Esophagus squamous epithelium (tissue), 4 donors: ENCODE measurements at regions not wholly inside any gene's neighbourhood (a gene's known extent, or its start where the extent isn't known, plus 50 kb on each side); places are given as distances from the start of the nearest gene placed in this dataset.

Source experiments
- POLR2A ChIP-seq, 4 donors: fragments of 450-650 bp; IDR thresholded peaks; one replicate each; pipeline ENCODE4 v1.6.1; 2017; ENCODE audit warnings: antibody characterized with exemption in 4 of 4, mild to moderate bottlenecking in 4 of 4, moderate library complexity in 3 of 4
- TF ChIP-seq, protein P1 (sequence below), 6 experiments: fragments of 450-650 bp in 4 of 6; fragments of 200-600 bp in 2 of 6; sonication (generic) in 2 of 6; IDR thresholded peaks; one replicate each; pipeline ENCODE4 v1.5.1; 2016 to 2019; ENCODE audit warnings: antibody characterized with exemption in 6 of 6, mild to moderate bottlenecking in 4 of 6, moderate library complexity in 4 of 6

DNA sequence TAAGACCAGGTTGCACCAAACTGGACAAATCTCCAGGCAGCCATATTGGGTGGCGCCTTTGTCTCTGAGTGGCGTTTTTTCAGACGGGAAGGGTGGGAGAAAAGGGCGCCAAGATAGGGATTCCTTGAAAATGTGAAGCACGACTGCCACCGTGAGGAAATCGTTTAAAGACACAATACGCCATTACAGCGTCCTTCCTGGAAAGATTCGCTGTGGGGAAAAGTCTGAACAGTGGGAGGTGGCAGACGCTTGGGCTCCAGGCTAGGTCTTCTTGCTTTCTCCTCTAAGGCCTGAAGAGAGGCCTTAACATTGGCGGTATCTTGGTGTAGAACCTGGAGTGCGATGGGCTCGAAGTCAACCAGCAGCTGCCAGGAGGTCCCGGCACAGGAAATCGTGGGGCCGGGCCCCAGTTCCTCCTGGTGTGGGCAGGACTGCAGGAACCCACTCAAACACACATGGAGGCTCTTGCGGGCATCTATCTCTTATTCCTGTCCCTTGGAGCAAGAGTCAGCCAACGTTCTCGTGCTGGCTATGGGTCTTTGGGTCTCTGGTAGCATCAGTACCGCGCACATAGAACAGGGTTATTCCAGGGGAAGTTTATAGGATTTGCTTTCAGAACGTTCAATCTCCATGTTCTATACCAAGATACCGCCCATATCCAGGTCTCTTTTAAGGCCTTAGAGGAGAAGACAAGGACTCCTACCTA, 208.8 kb downstream of the OR13H1 start:
- TF ChIP-seq, protein P1, sequence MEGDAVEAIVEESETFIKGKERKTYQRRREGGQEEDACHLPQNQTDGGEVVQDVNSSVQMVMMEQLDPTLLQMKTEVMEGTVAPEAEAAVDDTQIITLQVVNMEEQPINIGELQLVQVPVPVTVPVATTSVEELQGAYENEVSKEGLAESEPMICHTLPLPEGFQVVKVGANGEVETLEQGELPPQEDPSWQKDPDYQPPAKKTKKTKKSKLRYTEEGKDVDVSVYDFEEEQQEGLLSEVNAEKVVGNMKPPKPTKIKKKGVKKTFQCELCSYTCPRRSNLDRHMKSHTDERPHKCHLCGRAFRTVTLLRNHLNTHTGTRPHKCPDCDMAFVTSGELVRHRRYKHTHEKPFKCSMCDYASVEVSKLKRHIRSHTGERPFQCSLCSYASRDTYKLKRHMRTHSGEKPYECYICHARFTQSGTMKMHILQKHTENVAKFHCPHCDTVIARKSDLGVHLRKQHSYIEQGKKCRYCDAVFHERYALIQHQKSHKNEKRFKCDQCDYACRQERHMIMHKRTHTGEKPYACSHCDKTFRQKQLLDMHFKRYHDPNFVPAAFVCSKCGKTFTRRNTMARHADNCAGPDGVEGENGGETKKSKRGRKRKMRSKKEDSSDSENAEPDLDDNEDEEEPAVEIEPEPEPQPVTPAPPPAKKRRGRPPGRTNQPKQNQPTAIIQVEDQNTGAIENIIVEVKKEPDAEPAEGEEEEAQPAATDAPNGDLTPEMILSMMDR (IDR thresholded peaks at IDR 0.05), result peak in 1 of 6 experiments; percentile 18
- no peak for TF ChIP-seq POLR2A (IDR thresholded peaks at IDR 0.05)
